ENCODE measurements at regions not wholly inside any gene's neighbourhood (a gene's known extent, or its start where the extent isn't known, plus 50 kb on each side); places are given as distances from the start of the nearest gene placed in this dataset.

GRCh38 chr18:37716106-37716735 lies 150.6 kb upstream of the CELF4 start:
- TF ChIP-seq POLR2A (IDR thresholded peaks at IDR 0.05): no peak
- TF ChIP-seq, protein P1, sequence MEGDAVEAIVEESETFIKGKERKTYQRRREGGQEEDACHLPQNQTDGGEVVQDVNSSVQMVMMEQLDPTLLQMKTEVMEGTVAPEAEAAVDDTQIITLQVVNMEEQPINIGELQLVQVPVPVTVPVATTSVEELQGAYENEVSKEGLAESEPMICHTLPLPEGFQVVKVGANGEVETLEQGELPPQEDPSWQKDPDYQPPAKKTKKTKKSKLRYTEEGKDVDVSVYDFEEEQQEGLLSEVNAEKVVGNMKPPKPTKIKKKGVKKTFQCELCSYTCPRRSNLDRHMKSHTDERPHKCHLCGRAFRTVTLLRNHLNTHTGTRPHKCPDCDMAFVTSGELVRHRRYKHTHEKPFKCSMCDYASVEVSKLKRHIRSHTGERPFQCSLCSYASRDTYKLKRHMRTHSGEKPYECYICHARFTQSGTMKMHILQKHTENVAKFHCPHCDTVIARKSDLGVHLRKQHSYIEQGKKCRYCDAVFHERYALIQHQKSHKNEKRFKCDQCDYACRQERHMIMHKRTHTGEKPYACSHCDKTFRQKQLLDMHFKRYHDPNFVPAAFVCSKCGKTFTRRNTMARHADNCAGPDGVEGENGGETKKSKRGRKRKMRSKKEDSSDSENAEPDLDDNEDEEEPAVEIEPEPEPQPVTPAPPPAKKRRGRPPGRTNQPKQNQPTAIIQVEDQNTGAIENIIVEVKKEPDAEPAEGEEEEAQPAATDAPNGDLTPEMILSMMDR (IDR thresholded peaks at IDR 0.05): no peak
